CD4-positive, alpha-beta T cell (primary cell): ENCODE measurements at regions not wholly inside any gene's neighbourhood (a gene's known extent, or its start where the extent isn't known, plus 50 kb on each side); places are given as distances from the start of the nearest gene placed in this dataset.

Experiments
- ATAC-seq: fragments of 200-7000 bp; cut with Tn5 transposase; one replicate; pipeline ENCODE4 v1.10.0; 2022; ENCODE audit warnings: mild to moderate bottlenecking; ENCODE audit not compliant: poor library complexity
- CTCF ChIA-PET: fragments of 350-600 bp; sonication (Branson Sonifier 250); formaldehyde crosslinking; loops from one replicate; lab custom pipeline; 2021; ENCODE audit warnings: antibody characterized with exemption, inconsistent platforms; lab: Charles Lee
- POLR2A ChIA-PET: fragments of 350-600 bp; sonication (Branson Sonifier 250); formaldehyde crosslinking; loops from one replicate; lab custom pipeline; 2021; ENCODE audit warnings: antibody characterized with exemption, inconsistent platforms; lab: Charles Lee
- DNase-seq, 14 experiments: peaks; one replicate each; pipeline ENCODE4 v3.0.0-alpha.2; 2013 to 2020; ENCODE audit warnings: mixed read lengths in 2 of 14
- H3K27ac ChIP-seq, 2 donors: one replicate each; pipeline versions ENCODE4 v1.5.1 to v1.7.0; 2013; ENCODE audit warnings: low read length in 2 of 2, low read depth in 1 of 2, mild to moderate bottlenecking in 1 of 2
- H3K27me3 ChIP-seq, 2 experiments: 1 replicate in 1 of 2; 2 replicates in 1 of 2; pipeline versions ENCODE4 v1.6.1 to v1.7.0; 2013; ENCODE audit warnings: low read length in 2 of 2, control low read depth in 1 of 2, mild to moderate bottlenecking in 1 of 2, moderate library complexity in 1 of 2; ENCODE audit not compliant: insufficient read depth in 2 of 2, control insufficient read depth in 1 of 2
- H3K36me3 ChIP-seq: one replicate; pipeline ENCODE4 v1.6.1; 2013; ENCODE audit warnings: low read length, control low read depth; ENCODE audit not compliant: insufficient read depth
- H3K4me1 ChIP-seq: one replicate; pipeline ENCODE4 v1.6.1; 2013; ENCODE audit warnings: low read length, control low read depth; ENCODE audit not compliant: insufficient read depth
- H3K4me3 ChIP-seq: one replicate; pipeline ENCODE4 v1.5.1; 2013; ENCODE audit warnings: mild to moderate bottlenecking, low read length, moderate library complexity
- H3K9me3 ChIP-seq, 2 experiments: 1 replicate in 1 of 2; 2 replicates in 1 of 2; pipeline versions ENCODE4 v1.6.1 to v1.7.0; 2013; ENCODE audit warnings: low read length in 2 of 2, mild to moderate bottlenecking in 2 of 2, control low read depth in 1 of 2, moderate library complexity in 1 of 2; ENCODE audit not compliant: control insufficient read depth in 1 of 2, insufficient read depth in 1 of 2
- H3K27ac Mint-ChIP-seq: one replicate; pipeline ENCODE4 v1.8.0; 2020; ENCODE audit warnings: mixed read lengths
- H3K27me3 Mint-ChIP-seq: one replicate; pipeline ENCODE4 v1.8.0; 2021; ENCODE audit warnings: mixed read lengths
- H3K36me3 Mint-ChIP-seq: one replicate; pipeline ENCODE4 v1.8.0; 2021; ENCODE audit warnings: low read depth, mixed read lengths
- H3K4me1 Mint-ChIP-seq: one replicate; pipeline ENCODE4 v1.8.0; 2021; ENCODE audit warnings: low read depth, mixed read lengths
- H3K4me3 Mint-ChIP-seq: one replicate; pipeline ENCODE4 v1.8.0; 2020; ENCODE audit warnings: mild to moderate bottlenecking, mixed read lengths
- H3K9me3 Mint-ChIP-seq: one replicate; pipeline ENCODE4 v1.8.0; 2020; ENCODE audit warnings: mixed read lengths
- intact Hi-C, 2 experiments: fragments of 100-400 bp; cut with DNase I in 1 of 2; cut with micrococcal nuclease in 1 of 2; formaldehyde crosslinking; loops; one replicate each; pipeline versions ENCODE4 v1.15.1 to v1.9.0; 2023 to 2025; cut with DNase I, micrococcal nuclease
- TF ChIP-seq, protein P1 (sequence below): fragments of 200-600 bp; IDR thresholded peaks from one replicate; pipeline ENCODE4 v1.8.0; 2022; ENCODE audit warnings: antibody characterized with exemption, mild to moderate bottlenecking

GRCh38 chr4:132026166-132026565, 1122.9 kb upstream of the PCDH10 start:
- no peaks in the 10 kb centered on the region for H3K9me3 Mint-ChIP-seq
- H3K4me3 Mint-ChIP-seq = no peak overlapping the region
- Histone ChIP-seq H3K4me1 (no peaks in the 10 kb centered on the region), H3K27ac (no peak overlapping the region), H3K9me3 (no peaks in the 10 kb centered on the region), H3K27me3 (no peaks in the 10 kb centered on the region), H3K4me3 (no peak overlapping the region), H3K36me3 (no peaks in the 10 kb centered on the region)
- intact Hi-C loops = no loop called here
- H3K27me3 Mint-ChIP-seq = no peaks in the 10 kb centered on the region
- TF ChIP-seq, protein P1, sequence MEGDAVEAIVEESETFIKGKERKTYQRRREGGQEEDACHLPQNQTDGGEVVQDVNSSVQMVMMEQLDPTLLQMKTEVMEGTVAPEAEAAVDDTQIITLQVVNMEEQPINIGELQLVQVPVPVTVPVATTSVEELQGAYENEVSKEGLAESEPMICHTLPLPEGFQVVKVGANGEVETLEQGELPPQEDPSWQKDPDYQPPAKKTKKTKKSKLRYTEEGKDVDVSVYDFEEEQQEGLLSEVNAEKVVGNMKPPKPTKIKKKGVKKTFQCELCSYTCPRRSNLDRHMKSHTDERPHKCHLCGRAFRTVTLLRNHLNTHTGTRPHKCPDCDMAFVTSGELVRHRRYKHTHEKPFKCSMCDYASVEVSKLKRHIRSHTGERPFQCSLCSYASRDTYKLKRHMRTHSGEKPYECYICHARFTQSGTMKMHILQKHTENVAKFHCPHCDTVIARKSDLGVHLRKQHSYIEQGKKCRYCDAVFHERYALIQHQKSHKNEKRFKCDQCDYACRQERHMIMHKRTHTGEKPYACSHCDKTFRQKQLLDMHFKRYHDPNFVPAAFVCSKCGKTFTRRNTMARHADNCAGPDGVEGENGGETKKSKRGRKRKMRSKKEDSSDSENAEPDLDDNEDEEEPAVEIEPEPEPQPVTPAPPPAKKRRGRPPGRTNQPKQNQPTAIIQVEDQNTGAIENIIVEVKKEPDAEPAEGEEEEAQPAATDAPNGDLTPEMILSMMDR = no peak
- CTCF ChIA-PET = no interaction called here
- DNase-seq = no peak
- no peaks in the 10 kb centered on the region for H3K36me3 Mint-ChIP-seq
- no peaks in the 10 kb centered on the region for H3K4me1 Mint-ChIP-seq
- POLR2A ChIA-PET = no interaction called here
- no peak overlapping the region for H3K27ac Mint-ChIP-seq
- ATAC-seq = no peak

- no peak overlapping the region for H3K27ac Mint-ChIP-seq
- Histone ChIP-seq H3K27ac (no peak overlapping the region), H3K36me3 (no peaks in the 10 kb centered on the region), H3K4me1 (no peaks in the 10 kb centered on the region), H3K27me3 (no peaks in the 10 kb centered on the region), H3K9me3 (no peaks in the 10 kb centered on the region), H3K4me3 (no peak overlapping the region)
- ChIA-PET CTCF (no interaction called here), POLR2A (no interaction called here)
- H3K9me3 Mint-ChIP-seq = no peaks in the 10 kb centered on the region
- DNase-seq (no peak), ATAC-seq (no peak)
- no peaks in the 10 kb centered on the region for H3K4me1 Mint-ChIP-seq
- H3K4me3 Mint-ChIP-seq = no peak overlapping the region
- no peaks in the 10 kb centered on the region for H3K36me3 Mint-ChIP-seq
- no peaks in the 10 kb centered on the region for H3K27me3 Mint-ChIP-seq
- intact Hi-C loops = no loop called here
- TF ChIP-seq, protein P1 = no peak
Measured at GRCh38 chr4:132026816-132027215, 1122.3 kb upstream of the PCDH10 start.

DNA sequence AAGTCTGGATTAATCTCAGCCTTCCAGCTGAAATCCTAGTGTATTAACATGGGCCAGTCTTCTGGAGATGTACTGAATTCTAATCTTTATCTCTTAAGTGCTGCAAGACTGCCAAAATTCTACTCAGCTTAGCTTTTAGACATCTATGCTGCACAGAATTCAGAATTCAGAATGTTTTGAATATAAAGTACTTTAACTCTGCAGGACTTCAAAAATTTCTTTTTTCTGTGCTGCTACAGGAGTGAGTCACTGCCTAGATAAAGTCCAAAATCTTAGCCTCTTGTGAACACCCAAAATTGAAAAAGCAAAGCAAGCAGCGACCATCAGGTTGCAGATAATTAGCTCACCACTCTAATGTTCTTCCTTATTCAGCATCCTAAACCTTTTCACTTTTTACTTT, 1092.6 kb upstream of the PCDH10 start:
- no peak for DNase-seq
- no peaks in the 10 kb centered on the region for H3K27me3 Mint-ChIP-seq
- H3K36me3 Mint-ChIP-seq = no peaks in the 10 kb centered on the region
- H3K27ac Mint-ChIP-seq = no peak overlapping the region
- Histone ChIP-seq H3K4me1 (no peaks in the 10 kb centered on the region), H3K27ac (no peak overlapping the region), H3K4me3 (no peak overlapping the region), H3K9me3 (peaks cover 0 to 12% of the 10 kb centered on the region in 2 experiments), H3K36me3 (no peaks in the 10 kb centered on the region), H3K27me3 (no peaks in the 10 kb centered on the region)
- ChIA-PET CTCF (interaction anchor here (0.7 kb wide), 1 partner anchor 215 kb away, joined by 3 read pairs; no protein-coding TSS in a partner anchor), POLR2A (no interaction called here)
- H3K9me3 Mint-ChIP-seq = peaks cover 2% of the 10 kb centered on the region
- H3K4me3 Mint-ChIP-seq = no peak overlapping the region
- ATAC-seq = no peak
- no peaks in the 10 kb centered on the region for H3K4me1 Mint-ChIP-seq
- intact Hi-C loops = no loop called here
- TF ChIP-seq, protein P1 = no peak
